HG02870 (cell line): ENCODE measurements at regions not wholly inside any gene's neighbourhood (a gene's known extent, or its start where the extent isn't known, plus 50 kb on each side); places are given as distances from the start of the nearest gene placed in this dataset.
"Not testable (repeated sequence)": the region's sequence is repeated elsewhere in the genome, so short reads cannot be mapped to it uniquely, and the experiment has no call there.

Source experiments
- ATAC-seq: cut with Tn5 transposase; IDR thresholded peaks from one replicate; pipeline ENCODE4 v1.9.1; 2021; ENCODE audit warnings: mild to moderate bottlenecking, moderate library complexity; ENCODE audit not compliant: unreplicated experiment

GRCh38 chr2:191476901-191477300 is 201.0 kb upstream of the NABP1 start:
- ATAC-seq: no peak

DNA sequence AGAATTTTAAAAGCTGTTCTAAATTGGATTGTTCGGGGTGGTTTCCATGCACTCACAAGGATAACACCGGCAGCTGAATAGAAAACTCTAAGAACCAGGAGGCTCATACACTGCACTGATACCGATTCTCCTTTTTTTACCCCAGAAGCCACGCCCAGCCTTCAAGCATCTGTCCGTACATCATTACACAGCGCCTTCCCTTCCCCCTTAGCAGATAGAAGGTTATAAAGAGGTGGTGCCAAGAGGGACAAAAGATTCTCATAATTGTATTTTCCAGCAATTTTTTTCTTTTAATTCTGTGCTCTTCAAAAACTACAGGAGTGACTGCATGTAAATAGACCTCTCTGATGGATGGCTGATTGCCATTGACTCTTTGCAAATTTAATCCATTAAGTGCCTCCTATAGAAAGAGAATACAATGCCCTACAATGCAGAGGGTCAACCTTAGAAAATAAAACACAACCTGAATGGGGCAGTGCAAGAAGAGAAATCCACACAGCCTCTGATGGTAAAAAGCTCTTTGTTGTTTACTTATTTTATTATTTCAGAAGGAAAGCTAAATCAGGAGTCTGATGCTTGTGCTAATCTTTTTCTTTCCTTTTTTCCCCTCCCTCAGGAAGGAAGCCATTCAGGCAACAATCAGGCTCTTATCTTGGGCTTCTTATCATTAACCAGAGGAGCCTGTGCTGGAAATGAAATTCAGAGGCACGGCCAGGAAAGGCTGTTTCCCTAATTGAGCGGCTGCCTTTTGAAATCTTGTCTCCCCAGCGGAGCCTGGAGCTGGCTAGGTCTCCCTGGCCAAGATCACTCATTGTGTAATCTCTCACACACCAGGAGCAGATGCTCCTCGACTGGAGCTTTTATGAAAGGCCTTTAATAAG is 198.9 kb upstream of the NABP1 start:
- ATAC-seq: no peak

GRCh38 chr2:191479680-191480023 is 198.3 kb upstream of the NABP1 start:
- ATAC-seq: peak; percentile 91

DNA sequence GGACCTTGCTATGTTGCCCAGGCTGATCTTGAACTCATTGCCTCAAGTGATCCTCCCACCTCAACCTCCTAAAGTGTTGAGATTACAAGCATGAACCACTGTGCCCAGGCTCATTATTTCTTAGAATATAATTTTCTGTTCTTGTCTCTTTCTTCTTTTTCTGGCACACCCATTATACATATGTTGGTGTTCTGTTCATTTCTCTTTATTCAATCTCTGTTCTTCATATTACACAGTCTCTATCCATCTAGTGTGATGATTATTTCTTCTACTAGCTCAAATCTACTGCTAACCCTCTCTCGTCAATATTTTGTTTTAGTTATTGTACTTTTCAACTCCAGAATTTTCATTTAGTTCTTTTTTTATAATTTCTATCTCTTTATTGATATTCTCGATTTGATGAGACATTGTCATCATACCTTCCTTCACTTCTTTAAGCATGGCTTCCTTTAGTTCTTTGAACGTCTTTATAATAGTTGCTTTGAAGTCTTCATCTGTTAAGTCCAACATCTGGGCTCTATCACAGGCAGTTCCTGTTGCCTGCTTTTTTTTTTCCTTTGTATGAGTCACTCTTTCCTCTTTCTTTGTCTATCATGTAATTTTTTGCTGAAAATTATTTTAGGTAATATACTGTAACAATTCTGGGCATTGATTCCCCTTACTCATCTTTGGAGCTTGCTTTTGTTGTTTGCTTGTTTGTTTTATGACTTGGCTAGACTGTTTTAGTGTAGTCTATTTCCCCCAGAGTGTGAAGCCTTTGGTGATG is 196.4 kb upstream of the NABP1 start:
- ATAC-seq: no peak

- ATAC-seq: no peak
These were observed 194.8 kb upstream of the NABP1 start for GRCh38 chr2:191483117-191483516.

DNA sequence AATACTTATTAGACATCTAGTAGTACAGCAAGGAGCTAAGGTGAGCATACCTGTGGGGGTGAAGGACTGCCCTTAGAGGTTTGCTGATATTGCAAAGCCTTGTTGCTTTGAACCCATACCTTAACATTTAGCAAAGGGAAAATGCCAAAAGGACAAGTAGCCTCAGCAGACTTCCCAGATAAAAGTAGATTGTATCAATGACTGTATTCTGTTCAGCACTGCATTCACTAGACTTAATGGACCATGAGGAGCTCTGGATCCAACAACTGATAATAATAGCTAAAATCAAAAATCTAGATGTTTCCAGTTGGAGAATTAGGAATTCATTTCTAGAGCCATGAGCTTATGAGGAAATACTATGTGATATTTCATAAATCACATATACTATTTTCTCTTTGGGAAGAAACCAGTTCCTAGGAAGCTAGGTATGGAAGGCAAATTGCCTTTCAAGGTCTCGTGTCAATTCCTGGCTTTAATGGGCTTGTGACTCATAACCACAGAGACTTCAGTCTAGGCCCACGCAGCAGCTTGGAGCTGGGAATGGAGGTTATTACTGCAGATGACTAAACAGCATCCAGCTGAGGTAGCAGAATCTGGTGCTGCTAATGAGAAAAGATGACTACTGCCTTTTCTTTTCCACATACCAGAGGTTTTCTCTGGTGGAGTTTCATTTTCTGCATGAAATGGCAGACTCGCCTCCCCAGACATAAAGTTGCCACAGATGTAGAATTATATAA is 191.2 kb upstream of the NABP1 start:
- no peak for ATAC-seq

DNA sequence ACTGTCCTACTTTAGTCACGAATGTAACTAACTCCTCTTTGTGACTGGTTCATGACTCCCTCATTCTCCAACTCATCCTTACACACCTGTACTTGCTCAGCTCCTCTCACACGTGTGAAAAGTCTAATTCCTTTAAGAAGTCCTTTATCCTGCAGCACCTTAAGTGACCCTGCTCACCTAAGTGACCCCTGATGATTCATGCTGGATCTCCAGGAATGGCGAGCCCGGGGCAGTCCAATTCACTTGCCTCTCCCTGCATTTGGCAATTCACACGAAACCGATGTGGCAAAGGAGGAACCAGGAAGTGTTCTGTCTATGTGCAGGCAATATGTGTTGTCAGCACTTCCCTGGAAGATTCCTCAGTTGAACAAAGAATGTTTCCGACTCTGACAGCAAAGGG is 189.8 kb upstream of the NABP1 start:
- no peak for ATAC-seq

GRCh38 chr2:191489177-191489576 is 188.8 kb upstream of the NABP1 start:
- no peak for ATAC-seq

GRCh38 chr2:191496838-191497237 is 181.1 kb upstream of the NABP1 start:
- no peak for ATAC-seq

DNA sequence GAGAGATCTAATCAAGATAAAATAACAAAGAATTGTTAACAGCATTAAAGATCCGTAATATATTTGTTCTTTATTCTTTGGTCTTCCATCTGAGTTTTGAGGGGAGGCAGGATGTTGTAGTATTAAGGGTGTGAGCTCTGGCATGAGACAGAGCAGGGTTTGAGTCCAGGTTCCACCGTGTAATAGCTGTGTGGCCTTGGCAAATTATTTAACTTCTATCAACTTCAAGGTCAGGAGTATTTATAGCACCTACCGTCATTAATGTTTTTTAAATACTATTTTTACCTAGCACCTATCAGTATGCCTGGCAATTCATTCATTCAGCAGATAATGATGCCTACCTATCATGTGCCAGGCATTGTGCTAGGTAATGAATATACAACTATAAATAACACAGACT is 180.1 kb upstream of the NABP1 start:
- ATAC-seq: no peak

DNA sequence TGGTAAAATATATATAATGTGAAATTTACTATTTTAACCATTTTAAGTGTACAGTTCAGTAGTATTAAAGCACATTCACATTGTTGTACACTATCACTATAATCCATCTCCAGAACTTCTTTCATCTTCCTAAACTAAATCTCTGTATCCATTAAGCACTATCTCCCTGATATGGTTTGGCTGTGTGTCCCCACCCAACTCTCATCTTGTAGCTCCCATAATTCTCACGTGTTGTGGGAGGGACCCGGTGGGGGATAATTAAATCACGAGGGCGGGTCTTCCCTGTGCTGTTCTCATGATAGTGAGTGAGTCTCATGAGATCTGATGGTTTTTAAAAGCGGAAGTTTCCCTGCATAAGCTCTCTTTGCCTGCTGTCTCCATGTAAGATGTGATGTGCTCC is 178.9 kb upstream of the NABP1 start:
- no peak for ATAC-seq

- no peak for ATAC-seq
These were observed 177.9 kb upstream of the NABP1 start for GRCh38 chr2:191499874-191500565.

- no peak for ATAC-seq
These were observed 177.4 kb upstream of the NABP1 start for GRCh38 chr2:191500566-191500883.

DNA sequence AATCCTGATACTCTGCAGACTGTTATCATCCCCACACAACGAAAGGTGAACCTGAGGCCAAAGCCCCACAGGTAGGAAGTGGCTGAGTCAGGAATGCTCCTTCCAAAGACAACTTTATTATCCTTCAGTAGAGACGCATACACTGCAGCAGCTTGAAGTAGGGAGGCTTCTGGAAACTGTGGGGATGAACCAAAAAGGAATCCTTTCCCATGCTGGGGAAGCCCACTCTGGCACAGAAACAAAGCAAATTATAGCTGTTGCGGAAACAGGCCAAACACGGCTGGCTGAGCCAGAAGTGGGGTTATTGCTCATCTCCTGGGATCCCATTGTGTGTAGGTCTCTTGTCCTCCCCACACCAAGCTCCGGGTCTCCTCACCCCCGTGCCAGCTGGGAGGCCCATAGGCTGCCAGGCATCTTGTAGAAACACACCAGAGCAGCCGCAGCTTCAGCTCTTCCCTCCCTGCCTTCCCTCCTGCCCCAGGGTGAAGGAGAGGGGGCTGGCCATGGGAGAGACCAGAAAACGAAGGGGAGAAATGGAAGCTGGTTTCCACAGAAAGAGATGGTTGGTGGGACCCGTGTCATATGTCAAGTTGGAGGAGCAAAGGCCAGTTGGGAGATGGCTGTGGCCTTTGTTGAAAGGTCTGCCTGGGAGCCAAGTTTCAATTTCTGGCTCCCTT is 176.9 kb upstream of the NABP1 start:
- ATAC-seq: no peak

DNA sequence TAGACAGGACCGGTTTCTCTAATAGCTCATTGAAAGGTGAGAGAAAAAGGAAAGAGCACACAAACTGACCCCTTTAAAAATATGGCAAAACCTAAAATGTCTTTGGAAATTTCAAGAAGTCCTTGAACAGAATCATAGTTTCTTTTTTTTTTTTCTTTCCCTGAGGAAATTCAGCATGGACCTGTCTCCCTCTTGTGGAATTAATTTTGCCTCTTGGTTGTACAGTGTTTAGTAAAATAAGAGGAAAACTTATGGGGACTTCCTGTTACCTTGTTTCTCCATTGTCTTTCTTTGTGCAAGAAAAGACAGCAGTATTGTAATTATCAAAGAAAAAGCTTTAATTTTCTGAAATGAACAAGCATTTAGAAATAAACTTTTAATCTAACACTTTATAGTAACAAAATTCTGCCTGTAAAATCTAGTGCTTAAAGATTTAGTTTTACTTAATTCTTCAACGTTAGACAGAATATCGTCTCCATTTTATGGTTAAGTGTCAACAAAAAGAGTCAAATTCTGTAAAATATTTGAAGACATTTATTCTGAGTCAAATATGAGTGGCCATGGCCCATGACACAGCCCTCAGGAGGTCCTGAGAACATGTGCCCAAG is 176.3 kb upstream of the NABP1 start:
- ATAC-seq: no peak

GRCh38 chr2:191506515-191506914 is 171.4 kb upstream of the NABP1 start:
- ATAC-seq: no peak

DNA sequence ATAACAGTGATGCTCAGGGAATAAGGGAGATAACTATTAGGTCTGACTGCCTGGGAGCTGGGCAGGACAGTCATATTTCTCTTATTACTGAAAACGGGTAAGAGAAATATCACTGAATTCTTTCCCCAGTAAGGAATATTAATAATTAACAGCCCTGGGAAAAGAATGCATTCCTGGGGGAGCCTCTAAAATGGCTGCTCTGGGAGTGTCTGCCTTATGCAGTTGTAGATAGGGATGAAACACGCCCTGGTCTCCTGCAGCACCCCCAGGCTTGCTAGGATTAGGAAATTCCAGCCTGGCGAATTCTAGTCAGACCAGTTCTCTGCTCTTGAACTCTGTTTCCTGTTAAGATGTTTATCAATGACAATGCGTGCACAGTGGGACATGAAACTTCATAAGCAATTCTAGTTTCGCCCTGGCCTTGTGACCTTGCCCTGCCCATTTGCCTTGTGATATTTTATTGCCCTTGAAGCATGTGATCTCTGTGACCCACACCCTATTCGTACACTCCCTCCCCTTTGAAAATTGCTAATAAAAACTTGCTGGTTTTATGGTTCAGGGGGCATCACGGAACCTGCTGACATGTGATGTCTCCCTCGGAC is 170.6 kb upstream of the NABP1 start:
- not testable (repeated sequence) for ATAC-seq

DNA sequence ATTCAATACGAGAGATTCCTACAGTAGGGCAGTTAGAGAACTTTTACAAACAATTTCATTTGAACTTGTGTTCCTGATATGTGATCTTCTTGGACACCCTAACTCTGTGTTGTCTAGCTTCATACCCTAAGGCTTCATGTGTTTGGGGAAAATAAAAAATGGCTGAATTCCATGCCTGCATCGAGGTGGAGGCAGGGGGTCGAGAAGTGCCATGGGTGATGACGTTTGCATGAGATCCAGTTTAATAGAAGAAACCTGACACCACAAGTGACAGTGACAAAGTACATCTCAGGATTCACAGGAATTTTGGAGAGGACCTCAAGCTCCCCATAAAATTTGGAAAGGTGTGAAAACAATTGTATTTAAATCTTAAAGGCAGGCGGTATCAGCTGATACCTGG is 169.2 kb upstream of the NABP1 start:
- ATAC-seq: no peak

GRCh38 chr2:191512216-191512835 is 165.6 kb upstream of the NABP1 start:
- no peak for ATAC-seq
